Stimulated activated naive CD8-positive, alpha-beta T cell treated with anti-CD3 and anti-CD28 coated beads, Interleukin-15, amount 100 ng/mL, for 72 hours (primary cell): ENCODE measurements at regions not wholly inside any gene's neighbourhood (a gene's known extent, or its start where the extent isn't known, plus 50 kb on each side); places are given as distances from the start of the nearest gene placed in this dataset.
A peak's percentile ranks its signal among the peaks of the same experiment; 100 is the strongest.

Experiments used
- ATAC-seq: fragments of 150-1000 bp; cut with Tn5 transposase; 2 replicates; pipeline ENCODE4 v1.10.0; 2021; ENCODE audit warnings: mild to moderate bottlenecking, moderate library complexity
- DNase-seq, 2 donors: peaks; one replicate each; pipeline ENCODE4 v3.0.0; 2021 to 2022
- H3K27ac Mint-ChIP-seq, 2 donors: one replicate each; pipeline ENCODE4 v1.8.0; 2022; ENCODE audit warnings: mild to moderate bottlenecking in 2 of 2, mixed read lengths in 2 of 2, moderate library complexity in 2 of 2
- H3K27me3 Mint-ChIP-seq: one replicate; pipeline ENCODE4 v1.8.0; 2022; ENCODE audit warnings: mixed read lengths
- H3K4me1 Mint-ChIP-seq: one replicate; pipeline ENCODE4 v1.8.0; 2022; ENCODE audit warnings: mild to moderate bottlenecking, mixed read lengths
- H3K4me3 Mint-ChIP-seq, 2 donors: one replicate each; pipeline ENCODE4 v1.8.0; 2022; ENCODE audit warnings: mild to moderate bottlenecking in 2 of 2, mixed read lengths in 2 of 2, moderate library complexity in 1 of 2
- H3K9me3 Mint-ChIP-seq, 2 donors: one replicate each; pipeline ENCODE4 v1.8.0; 2022; ENCODE audit warnings: mixed read lengths in 2 of 2

DNA sequence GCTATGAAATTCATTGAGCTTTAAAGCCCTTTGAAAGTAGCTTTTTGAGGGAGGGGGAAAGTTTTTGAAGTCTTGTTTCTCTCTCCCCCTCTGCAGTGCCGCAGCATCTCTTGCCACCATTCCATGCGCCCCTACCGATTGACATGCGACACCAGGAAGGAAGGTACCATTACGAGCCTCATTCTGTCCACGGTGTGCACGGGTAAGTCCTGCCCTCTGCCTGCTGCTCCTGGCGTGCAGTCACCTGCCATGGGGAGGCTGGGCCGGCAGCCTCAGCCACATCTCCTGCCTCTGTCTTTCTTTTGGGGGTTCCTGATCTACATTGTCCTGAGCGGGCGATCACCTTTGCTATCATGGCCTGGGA lies 191.6 kb downstream of the GLI2 start:
- Mint-ChIP-seq H3K4me3 (no peak overlapping the region), H3K4me1 (no peaks in the 10 kb centered on the region), H3K9me3 (no peaks in the 10 kb centered on the region), H3K27me3 (no peaks in the 10 kb centered on the region), H3K27ac (no peak overlapping the region)
- DNase-seq (no peak), ATAC-seq (no peak)

GRCh38 chr2:120929829-120930228 lies 194.2 kb downstream of the GLI2 start:
- DNase-seq (no peak), ATAC-seq (no peak)
- Mint-ChIP-seq H3K4me3 (no peak overlapping the region), H3K27ac (no peak overlapping the region), H3K27me3 (no peaks in the 10 kb centered on the region), H3K9me3 (no peaks in the 10 kb centered on the region), H3K4me1 (no peaks in the 10 kb centered on the region)

DNA sequence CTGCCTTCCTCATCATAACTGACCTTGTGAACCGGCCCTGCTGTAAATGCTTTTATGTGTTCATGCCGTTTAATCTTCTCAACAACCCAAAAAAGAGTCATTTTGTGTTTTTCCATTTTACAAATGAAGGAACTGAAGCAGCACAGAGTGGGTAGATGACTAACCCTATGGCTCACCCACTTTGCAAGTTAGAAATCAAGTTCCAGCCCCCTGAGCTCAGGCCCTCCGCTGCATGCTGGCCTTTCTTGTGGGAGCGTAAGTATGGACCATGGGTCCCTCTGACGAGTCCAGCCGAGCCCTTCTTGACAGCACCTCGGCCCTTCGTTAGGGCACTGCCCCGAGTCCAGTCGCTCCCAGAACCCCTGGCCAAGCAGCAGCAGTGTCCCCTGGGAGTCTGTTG lies 194.6 kb downstream of the GLI2 start:
- Mint-ChIP-seq H3K9me3 (no peaks in the 10 kb centered on the region), H3K27me3 (no peaks in the 10 kb centered on the region)

DNA sequence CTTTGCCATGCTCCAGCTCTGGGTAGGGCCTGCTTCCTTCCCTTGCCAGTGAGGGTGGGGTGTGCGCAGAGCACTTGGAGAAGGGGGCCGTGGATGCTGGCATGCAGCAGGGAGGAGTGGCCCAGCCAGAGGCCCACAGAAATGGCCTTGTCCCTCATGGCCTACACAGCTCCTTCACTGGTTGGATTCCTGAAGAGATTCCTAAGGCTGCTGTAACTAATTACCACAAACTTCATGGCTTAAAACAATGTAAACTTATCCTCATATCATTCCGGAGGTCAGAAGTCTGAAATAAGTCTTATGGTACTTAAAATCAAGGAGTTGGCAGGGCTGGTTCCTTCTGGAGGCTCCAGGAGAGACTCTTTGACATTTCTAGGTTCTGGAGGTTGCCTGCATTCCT lies 195.2 kb downstream of the GLI2 start:
- H3K27ac Mint-ChIP-seq, result no peak overlapping the region
- no peak for ATAC-seq
- DNase-seq, result no peak
- H3K4me3 Mint-ChIP-seq, result no peak overlapping the region
- no peaks in the 10 kb centered on the region for H3K27me3 Mint-ChIP-seq
- H3K9me3 Mint-ChIP-seq, result no peaks in the 10 kb centered on the region
- no peaks in the 10 kb centered on the region for H3K4me1 Mint-ChIP-seq

More for the DNA sequence above, 194.6 kb downstream of the GLI2 start:
- Mint-ChIP-seq H3K27ac (no peak overlapping the region), H3K4me1 (no peaks in the 10 kb centered on the region), H3K4me3 (no peak overlapping the region)
- no peak for ATAC-seq
- DNase-seq, result no peak

DNA sequence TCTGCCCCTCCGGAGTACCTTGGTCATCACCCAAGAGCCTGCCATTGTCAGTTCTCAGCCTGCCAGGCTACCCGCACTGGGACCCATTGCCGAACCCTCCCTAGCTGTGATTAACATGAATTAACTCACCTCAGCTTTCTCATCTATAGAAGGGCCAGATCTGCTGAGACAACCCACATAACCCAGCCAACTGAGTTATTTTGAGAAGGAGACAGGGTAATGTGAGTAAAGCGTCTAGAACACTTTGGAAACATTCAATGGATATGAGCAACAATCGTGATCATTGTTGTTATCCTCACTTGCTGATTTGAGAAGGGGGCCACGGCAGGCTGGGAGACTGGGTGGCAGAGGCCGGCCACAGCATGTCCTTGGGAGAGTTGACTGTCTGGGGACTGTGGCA lies 196.8 kb downstream of the GLI2 start:
- no peaks in the 10 kb centered on the region for H3K4me1 Mint-ChIP-seq
- H3K27me3 Mint-ChIP-seq, result no peaks in the 10 kb centered on the region
- DNase-seq, result no peak
- no peak overlapping the region for H3K4me3 Mint-ChIP-seq
- no peaks in the 10 kb centered on the region for H3K9me3 Mint-ChIP-seq
- ATAC-seq, result no peak
- peak overlapping the region in 1 of 2 donors; percentile 62 for H3K27ac Mint-ChIP-seq

DNA sequence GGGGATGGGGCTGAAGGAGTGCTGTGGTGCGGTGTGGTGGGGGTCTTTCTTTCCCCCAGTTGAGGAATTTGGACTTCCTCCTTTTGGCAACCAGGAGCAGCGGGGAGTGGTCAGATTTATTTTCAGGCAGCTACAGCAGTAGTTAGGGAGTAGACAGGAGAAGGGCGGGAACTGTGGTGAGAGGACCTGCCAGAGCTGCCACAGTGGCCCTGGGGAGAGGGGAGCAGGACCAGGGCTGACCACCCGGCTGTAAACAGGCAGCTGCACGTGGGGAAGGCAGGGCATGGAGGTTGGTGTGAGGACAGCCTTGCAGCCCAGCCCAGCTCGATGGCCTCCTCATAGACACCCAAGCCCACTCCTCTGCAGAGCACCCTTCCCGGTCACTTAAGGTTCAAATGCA lies 197.2 kb downstream of the GLI2 start:
- no peaks in the 10 kb centered on the region for H3K27me3 Mint-ChIP-seq
- H3K4me1 Mint-ChIP-seq, result no peaks in the 10 kb centered on the region
- H3K27ac Mint-ChIP-seq, result no peak overlapping the region
- no peaks in the 10 kb centered on the region for H3K9me3 Mint-ChIP-seq
- ATAC-seq, result no peak
- no peak for DNase-seq
- no peak overlapping the region for H3K4me3 Mint-ChIP-seq

DNA sequence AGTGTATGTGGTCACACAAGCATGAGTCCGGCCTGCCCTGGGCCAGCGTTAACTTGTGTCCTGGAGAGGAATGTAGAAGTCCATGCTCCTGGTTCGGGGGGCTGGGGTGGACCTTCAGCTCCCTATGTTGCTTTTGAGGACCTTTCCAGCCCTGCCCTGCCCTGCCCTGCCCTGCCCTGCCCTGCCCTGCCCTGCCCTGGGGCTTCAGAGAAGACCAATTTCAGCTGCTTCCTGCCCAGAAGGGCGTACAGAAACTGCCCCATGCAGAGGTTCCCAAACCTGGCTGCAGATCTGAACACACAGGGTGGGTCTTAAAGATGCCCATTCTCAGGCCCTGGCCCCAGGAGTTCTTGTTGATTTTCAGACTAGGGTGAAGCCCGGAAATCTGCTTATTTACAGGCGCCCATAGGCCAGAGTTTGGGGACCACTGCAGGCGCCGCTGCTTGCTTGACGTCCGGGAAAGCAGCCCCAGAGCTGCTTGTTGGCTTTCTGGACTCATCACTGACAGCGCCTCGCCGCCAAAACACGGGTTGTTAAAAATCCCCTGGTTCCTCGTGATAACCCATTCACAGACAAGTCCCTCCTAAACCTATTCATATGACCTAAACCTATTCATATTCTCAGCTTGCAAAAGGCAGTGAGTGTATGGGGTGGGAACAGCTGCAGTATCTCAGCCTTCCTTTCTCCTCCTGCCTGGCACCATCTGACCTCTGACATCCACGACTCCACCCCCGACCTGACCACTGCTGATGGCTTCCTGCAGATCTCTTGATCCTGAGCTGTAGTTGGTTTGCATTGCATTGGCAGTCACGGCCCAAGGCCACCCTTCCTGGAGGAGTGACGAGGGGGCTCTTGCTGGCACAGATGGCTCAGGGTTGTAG lies 198.3 kb downstream of the GLI2 start:
- Mint-ChIP-seq H3K9me3 (no peaks in the 10 kb centered on the region), H3K4me1 (no peaks in the 10 kb centered on the region), H3K27ac (no peak overlapping the region), H3K27me3 (no peaks in the 10 kb centered on the region), H3K4me3 (no peak overlapping the region)
- ATAC-seq, result no peak
- no peak for DNase-seq

GRCh38 chr2:120934574-120935338 lies 199.1 kb downstream of the GLI2 start:
- no peak overlapping the region for H3K27ac Mint-ChIP-seq
- no peaks in the 10 kb centered on the region for H3K9me3 Mint-ChIP-seq
- DNase-seq (no peak), ATAC-seq (no peak)
- no peaks in the 10 kb centered on the region for H3K27me3 Mint-ChIP-seq
- H3K4me1 Mint-ChIP-seq, result no peaks in the 10 kb centered on the region
- no peak overlapping the region for H3K4me3 Mint-ChIP-seq

- DNase-seq (no peak), ATAC-seq (no peak)
- no peak overlapping the region for H3K4me3 Mint-ChIP-seq
- H3K27ac Mint-ChIP-seq, result no peak overlapping the region
- no peaks in the 10 kb centered on the region for H3K4me1 Mint-ChIP-seq
- H3K9me3 Mint-ChIP-seq, result no peaks in the 10 kb centered on the region
- no peaks in the 10 kb centered on the region for H3K27me3 Mint-ChIP-seq
Measured at GRCh38 chr2:120935339-120936313, 200.0 kb downstream of the GLI2 start.

DNA sequence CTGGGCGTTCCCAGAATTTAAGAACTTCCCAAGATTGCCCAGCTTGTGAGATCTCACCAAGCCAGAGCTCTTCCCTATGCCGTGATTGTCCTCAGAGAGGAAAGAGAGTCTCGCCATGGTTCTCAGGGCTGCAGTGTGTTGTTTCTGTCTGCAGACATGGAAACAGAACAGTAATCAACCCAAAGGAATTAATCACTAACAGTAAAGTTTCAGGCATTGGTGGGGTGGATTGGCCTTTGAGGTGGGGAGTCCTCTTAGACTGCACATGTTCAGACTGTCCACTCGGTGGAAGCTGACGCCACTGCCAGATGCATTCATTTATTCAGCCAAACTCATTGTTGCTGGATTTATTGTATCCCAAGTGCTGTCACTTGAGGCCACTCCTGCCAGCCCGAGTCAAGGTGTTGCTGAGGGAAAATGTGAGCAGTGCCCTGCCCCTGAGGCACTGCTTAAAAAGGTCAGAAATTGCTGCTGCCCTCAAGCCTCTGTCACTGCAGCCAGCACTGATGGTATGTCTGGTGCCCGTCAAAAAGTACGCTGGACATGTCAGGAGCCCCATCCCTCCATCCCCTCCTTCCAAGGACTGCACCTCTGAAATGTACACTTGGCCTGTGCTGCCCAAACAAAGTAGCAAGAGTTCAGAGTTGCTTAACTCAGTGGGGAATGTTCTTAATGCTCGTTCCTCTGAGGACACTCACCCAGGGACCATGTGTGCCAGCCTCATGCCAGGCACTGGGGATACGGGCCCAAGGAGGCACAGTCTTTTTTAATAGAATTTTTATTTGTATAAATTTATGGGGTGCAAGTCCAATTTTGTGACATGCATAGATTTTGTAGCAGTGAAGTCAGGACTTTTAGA lies 201.0 kb downstream of the GLI2 start:
- Mint-ChIP-seq H3K4me3 (no peak overlapping the region), H3K27me3 (no peaks in the 10 kb centered on the region), H3K27ac (no peak overlapping the region), H3K9me3 (no peaks in the 10 kb centered on the region), H3K4me1 (no peaks in the 10 kb centered on the region)
- ATAC-seq (no peak), DNase-seq (no peak)

GRCh38 chr2:120937686-120938044 lies 202.0 kb downstream of the GLI2 start:
- Mint-ChIP-seq H3K27me3 (no peaks in the 10 kb centered on the region), H3K9me3 (no peaks in the 10 kb centered on the region), H3K4me3 (no peak overlapping the region), H3K27ac (no peak overlapping the region), H3K4me1 (no peaks in the 10 kb centered on the region)
- no peak for DNase-seq
- ATAC-seq, result no peak

GRCh38 chr2:120938045-120938771 lies 202.5 kb downstream of the GLI2 start:
- no peak for DNase-seq
- Mint-ChIP-seq H3K4me1 (no peaks in the 10 kb centered on the region), H3K27ac (peak overlapping the region in 1 of 2 donors; percentile 77), H3K9me3 (no peaks in the 10 kb centered on the region), H3K27me3 (no peaks in the 10 kb centered on the region), H3K4me3 (no peak overlapping the region)
- no peak for ATAC-seq

- no peak overlapping the region for H3K4me3 Mint-ChIP-seq
- no peak overlapping the region for H3K27ac Mint-ChIP-seq
- H3K27me3 Mint-ChIP-seq, result peaks cover 7% of the 10 kb centered on the region
- DNase-seq, result no peak
- no peak for ATAC-seq
- H3K9me3 Mint-ChIP-seq, result no peaks in the 10 kb centered on the region
- H3K4me1 Mint-ChIP-seq, result no peaks in the 10 kb centered on the region
Measured at GRCh38 chr2:120939595-120940318, 204.1 kb downstream of the GLI2 start.

DNA sequence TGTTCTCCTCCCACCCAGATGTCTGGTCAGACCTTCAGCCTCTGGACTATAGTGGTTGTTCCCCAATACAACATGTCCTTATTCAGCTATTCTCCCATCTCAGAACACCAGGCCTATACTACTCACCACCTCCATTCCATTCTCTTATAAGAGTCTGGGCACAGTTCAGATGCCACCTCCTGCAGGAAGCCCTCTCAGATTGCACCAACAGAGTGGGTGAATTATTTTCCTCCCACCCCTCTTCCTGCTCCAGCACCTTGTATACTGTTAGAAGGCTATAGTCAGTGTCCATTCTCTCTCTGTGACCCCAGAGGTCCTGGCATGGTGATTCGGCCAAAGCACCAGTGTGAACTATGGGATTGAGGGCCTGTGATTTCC lies 204.6 kb downstream of the GLI2 start:
- DNase-seq, result no peak
- no peak overlapping the region for H3K4me3 Mint-ChIP-seq
- H3K27me3 Mint-ChIP-seq, result peaks cover 7% of the 10 kb centered on the region
- no peaks in the 10 kb centered on the region for H3K9me3 Mint-ChIP-seq
- ATAC-seq, result no peak
- H3K4me1 Mint-ChIP-seq, result no peaks in the 10 kb centered on the region
- H3K27ac Mint-ChIP-seq, result peak overlapping the region in 1 of 2 donors; percentile 59
